ENCODE measurements at regions not wholly inside any gene's neighbourhood (a gene's known extent, or its start where the extent isn't known, plus 50 kb on each side); places are given as distances from the start of the nearest gene placed in this dataset.

GRCh38 chr3:104582092-104582491, 784.6 kb upstream of the ALCAM start:
- TF ChIP-seq CTCF (IDR thresholded peaks at IDR 0.05) (no peak), POLR2A (IDR thresholded peaks at IDR 0.05) (no peak)
